Endothelial cell of hepatic sinusoid (primary cell): ENCODE measurements at regions not wholly inside any gene's neighbourhood (a gene's known extent, or its start where the extent isn't known, plus 50 kb on each side); places are given as distances from the start of the nearest gene placed in this dataset.
"Not testable (repeated sequence)": the region's sequence is repeated elsewhere in the genome, so short reads cannot be mapped to it uniquely, and the experiment has no call there.

Source experiments
- in situ Hi-C: cut with HindIII; loops from 2 replicates; pipeline ENCODE4 v1.10.0; 2017; ENCODE audit warnings: low sequenced_read_pairs

GRCh38 chr21:17738176-17738953 lies 80.8 kb downstream of the C21orf91 start:
- in situ Hi-C loops: no loop called here

GRCh38 chr21:17736072-17736471 lies 83.1 kb downstream of the C21orf91 start:
- in situ Hi-C loops: no loop called here

- in situ Hi-C loops: no loop called here
These were observed 85.9 kb downstream of the C21orf91 start for GRCh38 chr21:17733209-17733608.

GRCh38 chr21:17732306-17732705 lies 86.8 kb downstream of the C21orf91 start:
- in situ Hi-C loops: no loop called here

- in situ Hi-C loops: no loop called here
These were observed 87.6 kb downstream of the C21orf91 start for GRCh38 chr21:17731554-17731953.

- in situ Hi-C loops: no loop called here
These were observed 88.4 kb downstream of the C21orf91 start for GRCh38 chr21:17730782-17731181.

GRCh38 chr21:17729455-17729854 lies 89.7 kb downstream of the C21orf91 start:
- in situ Hi-C loops: no loop called here

- in situ Hi-C loops: no loop called here
These were observed 91.8 kb downstream of the C21orf91 start for GRCh38 chr21:17727361-17727760.

GRCh38 chr21:17726047-17726829 lies 92.9 kb downstream of the C21orf91 start:
- in situ Hi-C loops: no loop called here

GRCh38 chr21:17725339-17725738 lies 93.8 kb downstream of the C21orf91 start:
- in situ Hi-C loops: no loop called here

- in situ Hi-C loops: no loop called here
These were observed 100.2 kb upstream of the BTG3 start for GRCh38 chr21:17712887-17713286.

GRCh38 chr21:17711896-17712295 lies 99.2 kb upstream of the BTG3 start:
- in situ Hi-C loops: no loop called here

- in situ Hi-C loops: no loop called here
These were observed 96.5 kb upstream of the BTG3 start for GRCh38 chr21:17709266-17709611.

- in situ Hi-C loops: no loop called here
These were observed 96.0 kb upstream of the BTG3 start for GRCh38 chr21:17708522-17709265.

GRCh38 chr21:17699524-17700189 lies 87.0 kb upstream of the BTG3 start:
- in situ Hi-C loops: no loop called here

- in situ Hi-C loops: no loop called here
These were observed 84.8 kb upstream of the BTG3 start for GRCh38 chr21:17697473-17697872.

- in situ Hi-C loops: not testable (repeated sequence)
These were observed 81.7 kb upstream of the BTG3 start for GRCh38 chr21:17694416-17694815.

GRCh38 chr21:17693801-17694200 lies 81.1 kb upstream of the BTG3 start:
- in situ Hi-C loops: no loop called here

- in situ Hi-C loops: no loop called here
These were observed 77.4 kb upstream of the BTG3 start for GRCh38 chr21:17690078-17690494.

GRCh38 chr21:17688912-17689874 lies 76.5 kb upstream of the BTG3 start:
- in situ Hi-C loops: no loop called here
